ENCODE measurements at regions not wholly inside any gene's neighbourhood (a gene's known extent, or its start where the extent isn't known, plus 50 kb on each side); places are given as distances from the start of the nearest gene placed in this dataset.

GRCh38 chr6:169396554-169397163, 143.0 kb upstream of the THBS2 start:
- TF ChIP-seq POLR2A (IDR thresholded peaks at IDR 0.05) (no peak), CTCF (IDR thresholded peaks at IDR 0.05) (no peak), POLR2AphosphoS5 (IDR thresholded peaks at IDR 0.05) (no peak)
